GM18907 (cell line): ENCODE measurements at regions not wholly inside any gene's neighbourhood (a gene's known extent, or its start where the extent isn't known, plus 50 kb on each side); places are given as distances from the start of the nearest gene placed in this dataset.

Experiments used
- ATAC-seq: cut with Tn5 transposase; IDR thresholded peaks from one replicate; pipeline ENCODE4 v1.9.1; 2021; ENCODE audit warnings: mild to moderate bottlenecking, moderate library complexity; ENCODE audit not compliant: unreplicated experiment

- no peak for ATAC-seq
Observed at GRCh38 chrX:22325096-22325495, 52.4 kb downstream of the CBLL2 start.

- ATAC-seq, result no peak
Observed at GRCh38 chrX:22329783-22330182, 57.1 kb downstream of the CBLL2 start.

GRCh38 chrX:22338740-22339139, 66.0 kb downstream of the CBLL2 start:
- ATAC-seq, result no peak

GRCh38 chrX:22339459-22339858, 66.7 kb downstream of the CBLL2 start:
- no peak for ATAC-seq

GRCh38 chrX:22340022-22340616, 67.4 kb downstream of the CBLL2 start:
- no peak for ATAC-seq

- no peak for ATAC-seq
Observed at GRCh38 chrX:22343192-22343591, 70.5 kb downstream of the CBLL2 start.

- peak; percentile 94 for ATAC-seq
Observed at GRCh38 chrX:22345884-22346283, 73.2 kb downstream of the CBLL2 start.

- no peak for ATAC-seq
Observed at GRCh38 chrX:22347491-22347890, 74.8 kb downstream of the CBLL2 start.

- no peak for ATAC-seq
Observed at GRCh38 chrX:22349116-22349515, 76.4 kb downstream of the CBLL2 start.

- ATAC-seq, result no peak
Observed at GRCh38 chrX:22351076-22351475, 78.4 kb downstream of the CBLL2 start.

GRCh38 chrX:22351966-22352365, 79.3 kb downstream of the CBLL2 start:
- no peak for ATAC-seq

GRCh38 chrX:22357621-22358020, 84.9 kb downstream of the CBLL2 start:
- no peak for ATAC-seq

- no peak for ATAC-seq
Observed at GRCh38 chrX:22360129-22360528, 87.4 kb downstream of the CBLL2 start.

- ATAC-seq, result no peak
Observed at GRCh38 chrX:22365460-22365859, 92.7 kb downstream of the CBLL2 start.

GRCh38 chrX:22366166-22366702, 93.5 kb downstream of the CBLL2 start:
- no peak for ATAC-seq

- ATAC-seq, result no peak
Observed at GRCh38 chrX:22366906-22367305, 94.2 kb downstream of the CBLL2 start.

GRCh38 chrX:22373094-22373493, 100.4 kb downstream of the CBLL2 start:
- ATAC-seq, result no peak

- ATAC-seq, result no peak
Observed at GRCh38 chrX:22373766-22374165, 101.1 kb downstream of the CBLL2 start.

- ATAC-seq, result no peak
Observed at GRCh38 chrX:22376369-22376768, 103.7 kb downstream of the CBLL2 start.

GRCh38 chrX:22378296-22378695, 105.6 kb downstream of the CBLL2 start:
- no peak for ATAC-seq

- ATAC-seq, result no peak
Observed at GRCh38 chrX:22383988-22384387, 111.3 kb downstream of the CBLL2 start.

GRCh38 chrX:22389556-22390179, 117.0 kb downstream of the CBLL2 start:
- no peak for ATAC-seq
